ENCODE measurements at regions not wholly inside any gene's neighbourhood (a gene's known extent, or its start where the extent isn't known, plus 50 kb on each side); places are given as distances from the start of the nearest gene placed in this dataset.
"Not testable (repeated sequence)": the region's sequence is repeated elsewhere in the genome, so short reads cannot be mapped to it uniquely, and the experiment has no call there.

DNA sequence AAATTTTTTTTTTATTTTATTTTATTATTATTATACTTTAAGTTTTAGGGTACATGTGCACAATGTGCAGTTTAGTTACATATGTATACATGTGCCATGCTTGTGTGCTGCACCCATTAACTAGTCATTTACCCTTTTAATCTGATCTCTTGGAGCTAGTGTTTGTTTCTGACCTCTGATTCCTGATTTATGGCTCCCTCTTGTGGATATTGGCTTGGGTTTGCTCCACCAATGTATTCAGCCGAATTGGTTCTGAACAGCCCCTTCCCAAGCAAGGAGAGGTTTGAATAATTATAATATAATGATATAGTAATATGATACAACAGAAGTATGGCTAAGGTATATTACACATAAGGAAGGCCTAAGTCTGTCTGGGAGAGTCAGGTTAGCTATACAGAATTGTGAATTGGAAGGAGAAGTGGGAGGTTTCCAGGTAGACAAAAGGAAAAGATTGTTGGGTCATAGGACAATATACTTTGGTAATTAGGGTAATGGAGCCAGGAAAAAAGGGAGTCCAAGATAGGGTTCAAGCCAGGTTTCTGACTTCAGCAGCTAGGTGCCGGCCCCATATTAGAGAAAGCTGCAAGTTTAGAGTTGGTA lies 53.1 kb upstream of the HMCN1 start:
- peak; percentile 46 for DNase-seq (ENCODE audit: low spot score)
- peak; percentile 37 for FAIRE-seq

DNA sequence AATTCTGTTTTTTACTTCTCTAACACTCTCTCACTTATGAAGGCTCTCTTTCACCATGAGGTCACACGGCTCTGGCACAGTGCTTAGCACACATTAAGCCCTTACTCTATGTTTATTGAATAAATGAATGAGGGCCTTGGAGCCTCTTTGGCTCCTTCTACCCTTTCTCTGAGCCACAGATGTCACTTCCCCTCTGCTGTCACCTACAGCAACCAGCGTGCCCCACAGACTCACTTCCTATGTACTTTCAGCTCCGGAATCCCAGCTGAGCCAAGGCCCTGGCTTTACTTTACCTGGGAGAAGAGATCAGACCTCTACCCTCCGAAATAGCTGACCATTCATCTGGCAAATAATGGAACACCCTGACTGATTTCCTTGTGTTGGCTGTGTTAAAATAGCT lies 53.7 kb upstream of the HMCN1 start:
- no peak for FAIRE-seq
- no peak for DNase-seq (ENCODE audit: low spot score)

DNA sequence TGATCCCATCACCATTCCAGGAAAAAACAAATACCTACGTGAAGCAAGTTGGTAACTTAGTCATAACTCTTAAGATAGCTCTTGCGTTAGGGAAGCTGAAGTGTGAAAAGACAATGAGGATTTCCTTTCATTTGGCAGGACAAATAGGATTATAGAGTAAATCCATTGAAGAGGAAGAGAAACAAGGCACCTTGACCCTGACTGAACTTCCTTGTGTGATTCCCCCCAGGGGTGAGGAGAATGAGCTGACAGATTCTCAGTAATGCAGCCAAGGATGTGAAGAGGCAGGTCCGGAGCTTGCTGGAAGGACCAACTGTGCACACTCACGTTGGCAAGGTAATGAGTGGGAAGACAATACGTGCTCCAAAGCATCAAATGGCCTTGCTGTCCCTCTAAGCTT lies 55.0 kb upstream of the HMCN1 start:
- DNase-seq (ENCODE audit: low spot score) (no peak), FAIRE-seq (no peak)

DNA sequence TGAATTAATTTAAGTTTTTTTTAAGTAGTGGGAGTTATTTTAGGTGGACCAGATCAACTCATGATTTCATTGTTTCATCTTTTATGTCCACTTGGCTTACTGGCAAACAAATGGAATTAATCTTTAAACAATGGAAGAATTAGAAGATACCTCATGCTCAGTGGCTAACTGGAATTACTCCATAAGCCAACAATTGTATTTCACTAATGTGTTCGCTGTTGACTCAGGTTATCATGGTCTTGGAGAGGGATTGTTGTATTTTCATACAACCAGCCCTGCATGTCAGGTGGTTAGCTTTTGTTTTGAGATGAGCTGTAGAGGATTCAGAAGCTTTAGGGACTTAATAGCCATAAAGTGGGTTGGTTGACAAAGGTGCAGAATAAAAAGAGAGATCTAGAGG lies 57.2 kb upstream of the HMCN1 start:
- no peak for DNase-seq (ENCODE audit: low spot score)
- no peak for FAIRE-seq

DNA sequence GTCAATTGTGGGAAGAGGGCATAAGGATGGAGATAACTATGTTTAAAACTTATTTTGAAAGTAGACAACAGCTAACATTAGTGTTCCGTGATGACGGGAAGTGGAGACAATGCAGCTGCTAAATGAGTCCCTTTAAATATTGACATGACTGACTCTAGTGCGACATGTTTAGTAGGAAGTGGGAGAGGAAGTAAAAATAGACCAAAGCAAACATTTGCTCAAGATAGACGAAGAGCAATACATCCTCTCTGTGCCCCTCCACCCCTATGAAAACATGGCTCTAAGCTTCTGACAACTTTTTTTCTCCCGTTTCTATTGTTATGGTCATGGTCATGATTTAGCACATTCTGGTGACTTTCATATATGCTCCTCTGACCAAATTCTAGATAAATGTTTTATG lies 60.0 kb upstream of the HMCN1 start:
- FAIRE-seq (no peak), DNase-seq (ENCODE audit: low spot score) (no peak)

DNA sequence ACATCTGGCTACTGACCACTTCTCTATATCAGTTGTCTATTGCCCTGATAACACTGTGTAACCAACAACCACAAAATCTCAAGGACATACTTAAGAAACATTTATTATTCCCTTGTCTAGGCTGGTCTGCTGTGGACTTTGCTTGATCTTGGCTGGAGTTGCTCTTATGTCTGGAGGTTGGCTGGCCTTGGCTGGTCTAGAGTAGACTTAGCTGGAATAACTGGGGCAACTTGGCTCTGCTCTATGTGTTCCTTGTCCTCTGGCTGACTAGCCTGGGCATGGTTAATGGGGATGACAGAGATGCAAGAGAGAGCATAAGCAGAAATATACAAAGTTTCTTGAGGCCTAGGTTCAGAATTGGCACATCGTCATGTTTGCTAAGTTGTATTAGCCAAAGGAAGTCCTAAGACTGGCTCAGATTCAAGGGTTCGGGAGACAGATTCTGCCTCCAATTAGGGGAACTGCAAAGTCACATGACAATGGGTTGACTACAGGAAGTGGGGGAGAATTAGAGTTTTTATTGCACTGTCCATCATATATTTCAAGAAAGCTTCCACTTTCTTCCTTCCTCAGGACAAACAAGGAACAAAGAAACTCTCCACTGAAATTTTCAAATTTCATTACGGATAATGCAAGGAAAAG lies 61.4 kb upstream of the HMCN1 start:
- DNase-seq (ENCODE audit: low spot score) = no peak
- FAIRE-seq = no peak

DNA sequence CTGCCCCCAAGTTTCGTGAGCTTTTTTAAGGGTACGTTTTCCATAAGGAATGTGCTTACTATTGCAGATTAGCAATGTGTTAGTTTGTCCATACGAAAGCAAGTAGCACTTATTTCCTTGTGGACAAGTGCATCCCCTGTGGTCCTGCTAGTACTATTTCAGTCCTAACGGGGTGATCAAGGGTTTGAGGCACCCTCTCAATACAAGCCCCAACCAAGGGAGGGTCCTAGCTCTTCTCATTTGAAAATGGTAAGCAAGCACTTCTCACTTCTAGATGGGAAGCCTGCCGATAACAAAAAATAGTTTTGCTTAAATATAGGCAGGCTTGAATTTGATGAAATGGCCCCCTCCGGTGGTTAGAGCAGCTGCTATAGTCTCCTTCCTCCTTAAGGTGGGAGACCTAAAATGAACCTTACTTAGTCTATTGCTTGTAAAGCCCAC lies 64.0 kb upstream of the HMCN1 start:
- no peak for DNase-seq (ENCODE audit: low spot score)
- no peak for FAIRE-seq

DNA sequence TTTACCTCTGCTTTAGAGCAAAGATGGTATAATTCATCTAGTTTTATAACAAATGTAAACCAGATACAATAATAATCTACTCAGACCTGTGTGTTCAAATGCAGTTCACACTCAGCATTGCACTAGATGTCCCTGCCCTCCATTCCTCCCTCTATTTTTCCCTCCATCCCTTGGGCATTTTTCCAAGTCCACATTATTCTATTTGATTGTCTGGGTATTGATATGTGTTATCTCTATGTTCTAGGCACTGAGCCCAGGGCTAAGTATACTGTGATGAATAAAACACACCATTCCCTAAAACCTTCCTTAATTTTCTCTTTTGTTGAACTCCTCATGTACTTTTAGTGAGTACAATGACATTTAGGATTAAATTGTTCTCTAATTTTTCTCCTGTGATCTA lies 66.2 kb upstream of the HMCN1 start:
- no peak for FAIRE-seq
- DNase-seq (ENCODE audit: low spot score) = no peak

DNA sequence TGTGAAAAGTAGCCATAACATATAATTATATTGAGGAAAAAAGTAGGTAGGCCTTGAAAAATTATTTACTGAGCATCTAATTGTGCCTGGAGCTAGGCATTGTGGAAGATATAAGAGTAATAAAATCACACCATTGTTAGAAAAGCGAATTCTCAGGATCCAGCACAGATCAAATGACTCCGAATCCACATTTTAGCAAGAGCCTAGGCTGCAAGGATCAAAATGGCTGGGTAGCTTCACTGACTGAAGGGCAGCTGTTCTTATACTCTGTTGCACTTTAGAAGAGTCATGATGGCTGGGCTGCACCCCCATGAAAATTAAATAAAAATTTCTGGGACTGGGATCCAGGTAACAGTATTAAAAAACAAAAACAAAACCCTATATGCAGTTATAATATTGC lies 67.6 kb upstream of the HMCN1 start:
- FAIRE-seq (no peak), DNase-seq (ENCODE audit: low spot score) (no peak)

DNA sequence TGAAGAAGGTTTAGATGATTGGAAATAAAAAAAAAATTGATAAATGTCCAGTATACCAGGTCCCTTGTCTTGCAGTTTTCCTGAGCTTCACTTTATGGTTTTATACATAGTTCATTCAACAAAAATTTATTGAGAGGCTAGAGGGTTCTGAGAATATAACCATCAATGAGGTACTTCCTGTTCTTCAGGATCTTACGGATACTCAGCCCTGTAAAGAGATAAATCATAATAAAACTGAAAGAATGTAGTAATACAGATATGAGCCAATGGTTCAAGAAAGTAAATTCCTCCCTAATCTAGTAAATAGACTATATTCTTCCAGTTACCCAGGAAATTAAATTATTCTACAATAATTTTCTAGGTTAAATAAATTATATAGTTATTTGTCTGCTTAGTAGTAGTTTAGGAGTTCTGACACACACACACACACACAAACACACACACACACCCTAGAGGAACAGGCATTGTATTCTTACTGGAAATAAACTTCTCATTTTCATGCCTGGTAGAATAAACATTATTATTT lies 70.4 kb upstream of the HMCN1 start:
- FAIRE-seq = no peak
- no peak for DNase-seq (ENCODE audit: low spot score)

DNA sequence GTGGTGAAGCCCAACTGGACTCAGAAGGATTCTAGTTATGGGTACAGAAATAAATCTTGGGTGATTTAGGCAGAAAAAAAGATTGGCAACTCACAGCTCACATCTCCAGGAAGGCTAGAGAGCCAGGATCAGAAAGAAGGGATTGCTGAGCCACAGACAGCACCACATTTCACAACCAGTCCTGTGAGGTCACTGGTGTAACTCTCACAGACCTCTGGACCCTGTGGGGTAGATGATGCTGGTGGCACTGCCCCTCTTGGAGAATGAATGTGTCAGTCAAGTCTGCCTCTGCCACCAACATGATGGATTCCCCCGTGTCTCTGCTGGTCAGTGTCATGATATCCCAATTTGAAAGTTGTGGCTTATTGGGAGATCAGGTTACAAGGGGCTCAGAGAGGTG lies 70.9 kb upstream of the HMCN1 start:
- FAIRE-seq (no peak), DNase-seq (ENCODE audit: low spot score) (no peak)

DNA sequence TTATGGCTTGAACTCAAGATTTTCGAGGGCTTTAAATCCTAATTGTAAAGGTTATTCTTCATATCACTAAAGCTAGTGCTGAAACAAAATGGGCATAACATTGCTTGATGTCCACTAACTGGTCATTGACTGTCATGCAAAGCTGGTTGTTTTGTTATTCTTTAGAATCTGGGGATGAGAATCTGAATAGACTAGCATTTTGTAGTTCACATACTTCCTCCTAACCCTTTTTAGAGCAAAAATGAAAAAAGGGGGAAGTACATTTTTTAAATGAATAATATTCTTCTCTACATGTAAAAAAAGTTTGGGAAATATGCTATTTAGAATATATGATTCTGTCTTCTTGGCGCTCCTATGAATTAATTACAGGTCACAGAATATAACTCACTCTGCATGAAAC lies 72.2 kb upstream of the HMCN1 start:
- FAIRE-seq (no peak), DNase-seq (ENCODE audit: low spot score) (no peak)

DNA sequence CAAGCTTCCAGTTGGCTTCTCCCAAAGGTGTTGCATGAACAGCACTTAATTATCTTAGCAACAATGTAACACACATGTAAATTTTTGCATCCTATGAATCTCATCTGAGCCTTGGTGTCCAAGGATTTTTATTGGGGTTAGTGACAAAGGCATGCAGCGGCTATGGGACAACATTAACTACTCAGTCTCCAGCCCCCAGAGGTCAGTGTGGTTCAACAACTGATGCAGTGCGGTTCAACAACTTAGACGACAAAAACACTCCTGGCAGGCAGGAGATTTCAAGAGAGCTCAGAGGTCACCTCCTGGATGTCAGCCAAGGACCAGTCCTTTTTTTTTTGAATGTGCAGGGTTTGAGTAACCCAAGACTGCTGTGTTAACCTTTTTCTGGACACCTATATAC lies 77.5 kb upstream of the HMCN1 start:
- FAIRE-seq (no peak), DNase-seq (ENCODE audit: low spot score) (no peak)

DNA sequence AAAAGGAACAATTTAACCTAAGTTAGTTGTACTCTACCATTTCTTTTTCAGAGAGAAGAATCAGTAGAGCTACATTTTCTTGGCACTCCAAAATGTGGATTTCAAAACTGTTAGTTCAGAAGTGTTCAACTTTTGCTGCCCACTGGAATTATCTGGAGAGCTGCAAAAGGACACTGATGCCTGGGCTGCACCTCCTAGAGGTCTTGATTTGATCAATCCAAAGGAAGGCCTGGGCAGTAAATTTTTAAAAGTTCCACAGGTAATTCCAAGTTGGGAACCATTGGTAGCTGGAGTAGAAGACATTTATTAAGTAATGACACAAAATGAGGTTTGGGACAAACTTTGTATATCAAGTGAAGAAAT lies 79.3 kb upstream of the HMCN1 start:
- no peak for FAIRE-seq
- DNase-seq (ENCODE audit: low spot score) = no peak

DNA sequence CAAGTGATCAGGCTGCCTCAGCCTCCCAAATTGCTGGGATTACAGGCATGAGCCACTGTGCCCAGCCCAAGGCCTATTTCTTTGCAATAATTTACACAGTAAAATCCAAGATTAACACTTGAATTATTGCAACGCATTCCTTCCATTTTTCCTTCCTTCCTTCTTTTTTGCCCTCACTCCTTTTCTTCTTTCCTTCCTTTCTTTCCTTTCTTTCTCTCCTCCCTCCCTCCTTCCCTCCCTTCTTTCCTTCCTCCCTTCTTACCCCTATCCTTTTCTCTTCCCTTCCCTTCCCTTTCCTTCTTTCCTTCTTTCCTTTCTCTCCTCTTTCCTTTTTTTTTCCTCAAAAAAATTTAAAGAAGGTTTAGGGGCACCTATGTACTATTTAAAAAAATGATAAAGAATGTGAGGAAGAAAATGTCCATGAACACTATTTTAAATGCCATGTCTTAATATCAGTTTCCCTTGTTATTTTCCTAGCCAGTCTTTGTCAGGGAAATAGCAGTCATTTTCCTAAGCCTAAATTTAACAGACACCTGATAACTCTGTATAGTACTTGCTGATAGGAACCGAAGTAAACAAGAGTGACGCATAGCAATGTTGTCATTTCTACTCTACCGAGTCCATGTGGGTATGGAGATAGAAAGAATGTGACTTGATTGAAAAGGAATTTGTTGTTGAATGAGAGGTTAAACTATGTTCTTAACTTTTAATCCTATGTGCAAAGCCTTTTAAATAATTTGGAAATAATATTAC lies 79.8 kb upstream of the HMCN1 start:
- DNase-seq (ENCODE audit: low spot score) (no peak), FAIRE-seq (no peak)

DNA sequence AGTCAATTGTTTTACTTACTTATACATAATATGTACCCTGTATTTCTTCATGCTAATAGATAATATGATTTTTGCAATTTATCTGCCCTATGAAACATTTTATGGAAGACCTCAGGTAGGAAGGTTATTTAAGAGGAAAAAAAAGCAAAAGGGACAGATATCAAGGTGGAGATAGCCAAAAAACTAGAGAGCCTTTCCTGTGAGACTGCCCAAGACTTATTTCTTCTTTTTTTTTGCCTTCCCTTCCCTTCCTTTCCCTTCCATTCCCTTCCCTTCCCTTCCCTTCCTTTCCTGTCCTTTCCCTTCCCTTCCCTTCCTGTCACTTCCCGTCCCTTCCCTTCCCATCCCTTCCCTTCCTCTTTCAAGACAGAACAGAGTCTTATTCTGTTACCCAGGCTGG lies 80.6 kb upstream of the HMCN1 start:
- DNase-seq (ENCODE audit: low spot score) (no peak), FAIRE-seq (no peak)

DNA sequence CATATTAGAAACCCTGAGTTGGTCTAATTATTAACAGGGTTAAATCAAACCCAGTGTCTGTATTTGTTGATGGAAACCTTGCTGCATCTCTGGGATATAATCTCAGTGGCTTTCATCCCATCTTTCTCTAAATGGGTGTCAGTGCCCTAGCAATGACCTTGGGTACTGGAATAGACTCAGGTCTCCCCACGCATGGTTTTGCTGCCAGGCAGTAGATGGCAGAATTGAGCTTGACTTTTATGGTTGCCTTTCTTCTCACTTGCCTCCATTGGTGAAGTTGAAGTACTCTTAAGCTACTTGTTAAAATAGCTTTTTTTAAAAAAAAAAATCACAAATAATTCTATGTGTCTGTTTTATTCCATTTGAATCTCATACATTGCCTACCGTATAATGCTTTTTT lies 81.8 kb upstream of the HMCN1 start:
- FAIRE-seq (no peak), DNase-seq (ENCODE audit: low spot score) (no peak)

DNA sequence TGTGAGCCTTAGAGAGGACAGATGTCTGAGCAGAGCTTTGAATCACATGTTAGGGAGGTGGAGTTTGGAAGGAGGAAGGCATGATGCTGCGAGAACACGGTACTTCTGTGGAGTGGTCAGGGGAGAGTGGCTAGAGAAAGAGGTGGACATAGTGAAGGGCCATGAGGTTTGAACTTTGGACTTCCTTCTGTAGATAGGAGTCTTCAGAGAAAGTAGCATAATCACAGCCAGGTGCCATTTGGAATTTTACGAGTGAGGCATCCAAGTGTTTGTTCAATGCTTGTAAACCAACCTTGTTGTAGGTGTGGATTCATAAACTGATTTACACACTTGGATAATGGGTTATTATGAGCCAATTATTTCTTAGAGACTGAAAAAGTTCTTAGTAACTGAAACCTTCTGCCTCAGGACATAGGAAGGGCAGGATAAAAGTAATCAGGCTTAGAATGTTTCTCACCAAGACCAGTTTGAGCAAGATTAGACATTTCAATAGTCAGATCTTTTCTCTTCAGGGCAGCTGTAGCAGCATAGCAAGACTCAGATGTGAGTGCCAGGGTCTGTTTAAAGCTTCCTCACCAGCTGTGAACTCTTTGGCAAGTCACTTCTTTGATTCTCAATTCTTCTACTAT lies 83.5 kb upstream of the HMCN1 start:
- FAIRE-seq (no peak), DNase-seq (ENCODE audit: low spot score) (no peak)

DNA sequence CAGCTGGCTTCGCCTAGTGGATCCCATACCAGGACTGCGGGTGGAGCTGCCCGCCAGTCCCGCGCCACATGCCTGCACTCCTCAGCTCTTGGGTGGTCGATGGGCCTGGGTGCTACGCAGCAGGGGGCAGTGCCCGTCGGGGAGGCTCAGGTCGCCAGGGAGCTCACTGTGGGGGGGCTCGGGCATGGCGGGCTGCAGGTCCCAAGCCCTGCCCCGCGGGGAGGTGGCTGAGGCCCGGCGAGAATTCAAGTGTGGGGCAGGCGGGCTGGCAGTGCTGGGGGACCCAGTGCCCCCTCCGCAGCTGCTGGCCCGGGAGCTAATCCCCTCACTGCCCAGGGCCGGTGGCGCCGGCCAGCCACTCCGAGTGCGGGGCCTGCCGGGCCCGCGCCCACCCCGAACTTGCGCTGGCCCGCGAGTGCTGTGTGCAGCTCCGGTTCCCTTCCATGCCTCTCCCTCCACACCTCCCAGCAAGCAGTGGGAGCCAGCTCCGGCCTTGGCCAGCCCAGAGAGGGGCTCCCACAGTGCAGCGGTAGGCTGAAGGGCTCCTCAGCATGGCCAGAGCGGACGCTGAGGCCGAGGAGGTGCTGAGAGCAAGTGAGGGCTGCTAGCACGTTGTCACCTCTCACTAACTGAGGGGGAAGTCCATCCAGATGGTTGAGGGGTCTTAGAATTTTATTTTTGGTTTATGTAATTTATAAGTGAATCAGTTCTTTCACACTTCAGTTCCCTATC lies 85.2 kb upstream of the HMCN1 start:
- FAIRE-seq (no peak), DNase-seq (ENCODE audit: low spot score) (no peak)

DNA sequence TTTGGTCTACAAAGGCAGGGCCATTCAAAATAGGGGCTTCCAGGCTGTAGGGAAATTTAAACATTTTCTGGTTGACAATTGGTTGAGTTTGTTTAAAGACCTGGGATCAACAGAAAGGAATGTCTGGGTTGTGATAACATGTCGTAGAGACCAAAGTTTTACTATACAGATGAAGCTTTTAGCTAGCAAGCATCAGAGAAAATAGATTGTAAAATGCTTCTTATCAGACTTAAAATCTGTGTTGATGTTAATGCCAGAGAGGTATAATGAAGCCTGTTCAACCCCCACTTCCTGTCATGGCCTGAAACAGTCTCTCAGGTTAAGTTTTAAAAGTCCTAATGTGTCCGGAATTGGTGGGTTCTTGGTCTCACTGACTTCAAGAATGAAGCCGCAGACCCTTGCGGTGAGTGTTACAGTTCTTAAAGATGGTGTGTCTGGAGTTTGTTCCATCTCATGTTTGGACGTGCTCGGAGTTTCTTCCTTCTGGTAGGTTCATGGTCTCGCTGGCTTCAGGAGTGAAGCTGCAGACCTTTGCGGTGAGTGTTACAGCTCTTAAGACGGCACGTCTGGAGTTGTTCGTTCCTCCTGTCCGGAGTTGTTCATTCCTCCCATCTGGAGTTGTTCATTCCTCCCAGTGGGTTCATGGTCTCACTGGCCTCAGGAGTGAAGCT lies 86.5 kb upstream of the HMCN1 start:
- DNase-seq (ENCODE audit: low spot score); FAIRE-seq: not testable (repeated sequence)

DNA sequence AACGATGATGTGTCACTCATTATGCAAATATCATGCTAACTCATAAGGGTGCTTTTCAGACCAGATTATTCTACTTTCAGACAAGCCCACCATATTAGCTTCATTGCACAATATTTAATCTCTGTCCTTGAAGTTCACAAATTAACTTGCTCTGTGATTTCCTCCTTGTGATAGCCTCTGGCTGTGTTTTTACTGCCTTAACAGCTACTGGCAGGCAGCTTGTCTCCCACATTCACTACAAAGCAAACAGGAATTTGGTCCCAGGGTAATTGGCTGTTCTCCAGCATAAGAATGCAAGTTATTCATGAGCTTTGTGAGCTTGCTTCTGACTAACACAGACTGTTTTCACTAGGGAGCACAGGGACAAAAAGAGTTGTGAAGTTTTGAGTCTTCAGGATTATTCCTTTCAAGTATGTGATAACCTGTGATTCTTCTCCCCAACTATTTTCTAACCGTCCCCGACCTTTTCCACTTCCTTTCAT lies 87.9 kb upstream of the HMCN1 start:
- DNase-seq (ENCODE audit: low spot score) = peak; percentile 95
- FAIRE-seq = peak; percentile 96
